Prostate gland (tissue), 2 donors: ENCODE measurements at regions not wholly inside any gene's neighbourhood (a gene's known extent, or its start where the extent isn't known, plus 50 kb on each side); places are given as distances from the start of the nearest gene placed in this dataset.

Experiments used
- DNase-seq: peaks from one replicate; pipeline ENCODE4 v3.0.0-alpha.2; 2019; ENCODE audit warnings: low spot score
- H3K27ac ChIP-seq, 2 donors: fragments of 200-600 bp; sonication (generic); 2 replicates each; pipeline ENCODE4 v1.5.1; 2017 to 2019
- H3K27me3 ChIP-seq: fragments of 200-600 bp; sonication (generic); replicated peaks from 2 replicates; pipeline ENCODE4 v1.5.1; 2019; ENCODE audit not compliant: insufficient read depth
- H3K36me3 ChIP-seq, 2 donors: fragments of 200-600 bp; sonication (generic); 1 replicate in 1 of 2; 2 replicates in 1 of 2; pipeline versions ENCODE4 v1.5.1 to v1.8.1; 2017 to 2019
- H3K4me1 ChIP-seq: fragments of 200-600 bp; sonication (generic); replicated peaks from 2 replicates; pipeline ENCODE4 v1.5.1; 2019
- H3K4me3 ChIP-seq, 2 donors: fragments of 200-600 bp; sonication (generic); 2 replicates each; pipeline ENCODE4 v1.5.1; 2017 to 2019
- H3K9me3 ChIP-seq: fragments of 200-600 bp; sonication (generic); 2 replicates; pipeline ENCODE4 v1.5.1; 2017
- POLR2A ChIP-seq: fragments of 450-650 bp; IDR thresholded peaks from one replicate; pipeline ENCODE4 v1.6.1; 2016; ENCODE audit warnings: antibody characterized with exemption, mild to moderate bottlenecking
- POLR2AphosphoS5 ChIP-seq: sonication (generic); formaldehyde crosslinking; IDR thresholded peaks from one replicate; pipeline ENCODE4 v1.6.1; 2017; ENCODE audit warnings: antibody characterized with exemption
- WGBS: methylation state at CpG from one replicate; pipeline ENCODE4 v1.1.5; 2018; 5-methylcytosine and 5-hydroxymethylcytosine counted together
- intact Hi-C: fragments of 100-400 bp; cut with DNase I; formaldehyde crosslinking; loops from one replicate; pipeline ENCODE4 v1.14.2; 2022
- TF ChIP-seq, protein P1 (sequence below), 4 experiments: fragments of 200-600 bp in 2 of 4; fragments of 450-650 bp in 2 of 4; sonication (generic) in 2 of 4; IDR thresholded peaks; 1 replicate in 3 of 4; 2 replicates in 1 of 4; pipeline ENCODE4 v1.5.1; 2016 to 2019; ENCODE audit warnings: antibody characterized with exemption in 4 of 4, mild to moderate bottlenecking in 2 of 4, moderate library complexity in 2 of 4

- H3K27ac ChIP-seq: no peak overlapping the region
- H3K9me3 ChIP-seq: no peaks in the 10 kb centered on the region
- H3K4me1 ChIP-seq: no peaks in the 10 kb centered on the region
- no peak for TF ChIP-seq POLR2A
- TF ChIP-seq, protein P1, sequence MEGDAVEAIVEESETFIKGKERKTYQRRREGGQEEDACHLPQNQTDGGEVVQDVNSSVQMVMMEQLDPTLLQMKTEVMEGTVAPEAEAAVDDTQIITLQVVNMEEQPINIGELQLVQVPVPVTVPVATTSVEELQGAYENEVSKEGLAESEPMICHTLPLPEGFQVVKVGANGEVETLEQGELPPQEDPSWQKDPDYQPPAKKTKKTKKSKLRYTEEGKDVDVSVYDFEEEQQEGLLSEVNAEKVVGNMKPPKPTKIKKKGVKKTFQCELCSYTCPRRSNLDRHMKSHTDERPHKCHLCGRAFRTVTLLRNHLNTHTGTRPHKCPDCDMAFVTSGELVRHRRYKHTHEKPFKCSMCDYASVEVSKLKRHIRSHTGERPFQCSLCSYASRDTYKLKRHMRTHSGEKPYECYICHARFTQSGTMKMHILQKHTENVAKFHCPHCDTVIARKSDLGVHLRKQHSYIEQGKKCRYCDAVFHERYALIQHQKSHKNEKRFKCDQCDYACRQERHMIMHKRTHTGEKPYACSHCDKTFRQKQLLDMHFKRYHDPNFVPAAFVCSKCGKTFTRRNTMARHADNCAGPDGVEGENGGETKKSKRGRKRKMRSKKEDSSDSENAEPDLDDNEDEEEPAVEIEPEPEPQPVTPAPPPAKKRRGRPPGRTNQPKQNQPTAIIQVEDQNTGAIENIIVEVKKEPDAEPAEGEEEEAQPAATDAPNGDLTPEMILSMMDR (IDR thresholded peaks at IDR 0.05): no peak
- H3K27me3 ChIP-seq: no peaks in the 10 kb centered on the region
- no peaks in the 10 kb centered on the region for H3K36me3 ChIP-seq
- no peak for DNase-seq
- 78% methylated on average over 1 of the region's 1 CpG for WGBS
- H3K4me3 ChIP-seq: no peak overlapping the region
- intact Hi-C loops: no loop called here
These were observed 112.7 kb upstream of the GAREM1 start for GRCh38 chr18:32583431-32583830.

DNA sequence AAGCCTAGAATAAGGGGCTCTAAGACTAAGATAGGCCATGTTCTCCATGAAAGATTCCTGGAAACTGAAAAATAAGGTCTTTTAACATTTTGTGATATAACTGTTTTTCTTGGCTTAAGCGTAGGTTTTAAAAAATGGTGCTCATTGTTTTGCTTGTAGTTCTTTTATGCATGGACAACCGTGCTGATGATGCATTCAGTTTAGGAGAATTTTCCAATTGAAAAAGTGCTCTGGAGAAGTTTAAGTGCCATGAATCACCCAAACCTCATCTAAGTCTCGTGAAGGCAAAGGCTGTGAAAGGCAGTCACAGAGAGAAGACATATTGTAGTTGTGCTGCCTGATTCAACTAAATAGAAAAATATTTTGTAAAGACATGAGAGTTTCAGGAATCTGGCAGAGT lies 111.8 kb upstream of the GAREM1 start:
- intact Hi-C loops: no loop called here
- H3K36me3 ChIP-seq: no peaks in the 10 kb centered on the region
- WGBS: 71% methylated on average over 3 of the region's 3 CpGs
- no peak overlapping the region for H3K27ac ChIP-seq
- TF ChIP-seq, protein P1 (IDR thresholded peaks at IDR 0.05): no peak
- no peak for TF ChIP-seq POLR2A
- TF ChIP-seq POLR2AphosphoS5: no peak
- no peak overlapping the region for H3K4me3 ChIP-seq
- H3K4me1 ChIP-seq: no peaks in the 10 kb centered on the region
- no peak for DNase-seq
- no peaks in the 10 kb centered on the region for H3K27me3 ChIP-seq
- H3K9me3 ChIP-seq: no peaks in the 10 kb centered on the region

DNA sequence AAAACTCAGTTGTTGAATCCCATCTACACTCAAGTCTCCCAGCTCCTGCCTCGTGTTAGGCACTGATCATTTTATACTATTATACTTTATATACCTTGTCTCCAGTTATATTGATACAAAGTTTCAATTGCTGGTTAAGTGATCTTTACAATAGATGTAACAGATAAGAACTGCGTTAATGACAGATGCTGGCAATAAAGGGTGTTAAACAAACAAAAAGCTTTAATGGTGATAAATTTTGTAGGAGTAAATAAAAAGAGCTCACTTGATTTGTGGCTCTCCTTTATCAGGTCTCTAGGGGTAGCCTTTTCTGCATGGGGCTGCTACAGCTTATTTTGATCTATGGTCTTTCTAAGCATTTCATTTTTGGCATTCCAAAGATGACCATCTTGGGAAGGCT lies 106.9 kb upstream of the GAREM1 start:
- WGBS: 45% methylated on average over 2 of the region's 2 CpGs
- Histone ChIP-seq H3K4me3 (no peak overlapping the region), H3K4me1 (no peaks in the 10 kb centered on the region), H3K27ac (no peak overlapping the region), H3K9me3 (no peaks in the 10 kb centered on the region), H3K36me3 (no peaks in the 10 kb centered on the region), H3K27me3 (no peaks in the 10 kb centered on the region)
- no peak for DNase-seq
- TF ChIP-seq, protein P1 (IDR thresholded peaks at IDR 0.05): no peak
- TF ChIP-seq POLR2A: no peak
- intact Hi-C loops: no loop called here

DNA sequence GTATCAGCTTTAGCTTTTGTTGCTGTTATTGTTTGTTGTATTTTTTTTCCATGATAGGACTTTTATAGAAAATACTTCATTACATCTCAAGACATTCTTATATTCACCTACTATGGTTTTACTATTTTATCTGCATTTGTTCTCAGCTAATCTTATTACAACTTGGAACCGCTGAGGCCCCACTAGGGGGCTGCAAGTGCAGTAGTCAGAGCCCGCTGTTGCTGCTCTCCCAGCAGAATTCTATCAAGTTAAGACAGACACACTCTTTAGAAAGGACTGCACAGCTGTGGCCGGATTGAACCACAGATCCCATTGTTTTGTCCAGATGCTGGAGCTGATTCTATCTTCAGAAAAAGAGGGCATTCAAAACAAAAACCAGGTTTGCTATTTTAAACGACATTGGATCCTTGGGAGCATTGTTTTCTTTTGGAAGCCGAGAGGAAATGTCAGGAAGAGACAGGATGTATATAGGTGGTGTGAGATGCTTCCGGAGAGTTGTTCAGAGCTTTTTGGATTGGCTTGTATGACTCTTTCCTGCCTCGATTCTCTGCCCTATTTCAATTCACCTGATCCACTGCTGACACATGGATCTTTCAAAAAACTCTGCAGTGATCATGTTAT lies 105.7 kb upstream of the GAREM1 start:
- 11% methylated on average over 7 of the region's 7 CpGs for WGBS
- H3K4me3 ChIP-seq: no peak overlapping the region
- intact Hi-C loops: no loop called here
- no peak for DNase-seq
- no peaks in the 10 kb centered on the region for H3K4me1 ChIP-seq
- no peaks in the 10 kb centered on the region for H3K27me3 ChIP-seq
- H3K9me3 ChIP-seq: no peaks in the 10 kb centered on the region
- H3K36me3 ChIP-seq: no peaks in the 10 kb centered on the region
- no peak for TF ChIP-seq POLR2A
- TF ChIP-seq POLR2AphosphoS5: no peak
- TF ChIP-seq, protein P1 (IDR thresholded peaks at IDR 0.05): no peak
- H3K27ac ChIP-seq: no peak overlapping the region

DNA sequence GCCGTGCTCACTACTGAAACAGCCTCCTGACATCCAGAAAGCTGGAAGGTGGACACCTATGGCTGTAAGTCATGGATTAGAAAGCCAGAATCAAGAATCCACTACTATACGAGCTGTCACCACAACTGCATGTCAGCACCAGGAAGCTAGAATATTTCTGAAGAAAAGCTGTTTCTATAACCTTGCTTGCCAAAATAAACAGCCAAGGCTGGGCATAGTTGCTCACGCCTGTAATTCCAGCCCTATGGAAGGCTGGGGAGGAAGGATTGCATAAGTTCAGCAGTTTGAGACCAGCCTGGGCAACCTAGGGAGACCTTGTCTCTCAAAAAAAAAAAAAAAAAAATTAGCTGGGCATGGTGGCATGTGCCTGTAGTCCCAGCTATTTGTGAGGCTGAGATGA lies 96.3 kb upstream of the GAREM1 start:
- Histone ChIP-seq H3K27me3 (no peaks in the 10 kb centered on the region), H3K4me3 (no peak overlapping the region), H3K4me1 (no peaks in the 10 kb centered on the region), H3K36me3 (no peaks in the 10 kb centered on the region), H3K9me3 (no peaks in the 10 kb centered on the region), H3K27ac (no peak overlapping the region)
- DNase-seq: no peak
- intact Hi-C loops: no loop called here
- TF ChIP-seq, protein P1 (IDR thresholded peaks at IDR 0.05): no peak
- TF ChIP-seq POLR2AphosphoS5 (no peak), POLR2A (no peak)
- 53% methylated on average over 3 of the region's 3 CpGs for WGBS
